ENCODE measurements at regions not wholly inside any gene's neighbourhood (a gene's known extent, or its start where the extent isn't known, plus 50 kb on each side); places are given as distances from the start of the nearest gene placed in this dataset.

- Histone ChIP-seq H3K36me3 (replicated peaks in 1 of 2; ENCODE audit: insufficient read depth in 1 of 2, low read depth in 2 of 2) (no peaks in the 10 kb centered on the region), H3K9me3 (no peaks in the 10 kb centered on the region), H3K27me3 (no peaks in the 10 kb centered on the region), H3K27ac (no peak overlapping the region), H3K4me3 (no peak overlapping the region), H3K4me1 (no peaks in the 10 kb centered on the region)
- no peak for ATAC-seq
- no peak for DNase-seq
- 86% methylated on average over 7 of the region's 7 CpGs for WGBS, 2 donors
- TF ChIP-seq, protein P1, sequence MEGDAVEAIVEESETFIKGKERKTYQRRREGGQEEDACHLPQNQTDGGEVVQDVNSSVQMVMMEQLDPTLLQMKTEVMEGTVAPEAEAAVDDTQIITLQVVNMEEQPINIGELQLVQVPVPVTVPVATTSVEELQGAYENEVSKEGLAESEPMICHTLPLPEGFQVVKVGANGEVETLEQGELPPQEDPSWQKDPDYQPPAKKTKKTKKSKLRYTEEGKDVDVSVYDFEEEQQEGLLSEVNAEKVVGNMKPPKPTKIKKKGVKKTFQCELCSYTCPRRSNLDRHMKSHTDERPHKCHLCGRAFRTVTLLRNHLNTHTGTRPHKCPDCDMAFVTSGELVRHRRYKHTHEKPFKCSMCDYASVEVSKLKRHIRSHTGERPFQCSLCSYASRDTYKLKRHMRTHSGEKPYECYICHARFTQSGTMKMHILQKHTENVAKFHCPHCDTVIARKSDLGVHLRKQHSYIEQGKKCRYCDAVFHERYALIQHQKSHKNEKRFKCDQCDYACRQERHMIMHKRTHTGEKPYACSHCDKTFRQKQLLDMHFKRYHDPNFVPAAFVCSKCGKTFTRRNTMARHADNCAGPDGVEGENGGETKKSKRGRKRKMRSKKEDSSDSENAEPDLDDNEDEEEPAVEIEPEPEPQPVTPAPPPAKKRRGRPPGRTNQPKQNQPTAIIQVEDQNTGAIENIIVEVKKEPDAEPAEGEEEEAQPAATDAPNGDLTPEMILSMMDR (IDR thresholded peaks at IDR 0.05): no peak
- no peak for TF ChIP-seq POLR2A (IDR thresholded peaks at IDR 0.05)
- intact Hi-C loops (cut with DNase I): no loop called here
Observed at GRCh38 chr4:185955151-185955770, 113.7 kb upstream of the TLR3 start.

- H3K9me3 ChIP-seq: no peaks in the 10 kb centered on the region
- WGBS, 2 donors: 79 to 87% methylated on average over 15 of the region's 15 CpGs
- ATAC-seq: no peak
- intact Hi-C loops (cut with DNase I): no loop called here
- H3K27me3 ChIP-seq: no peaks in the 10 kb centered on the region
- TF ChIP-seq POLR2A (IDR thresholded peaks at IDR 0.05): no peak
- TF ChIP-seq, protein P1 (IDR thresholded peaks at IDR 0.05): no peak
- no peaks in the 10 kb centered on the region for H3K36me3 ChIP-seq (replicated peaks in 1 of 2; ENCODE audit: insufficient read depth in 1 of 2, low read depth in 2 of 2)
- no peaks in the 10 kb centered on the region for H3K4me1 ChIP-seq
- H3K27ac ChIP-seq: no peak overlapping the region
- DNase-seq: no peak
- no peak overlapping the region for H3K4me3 ChIP-seq
Observed at GRCh38 chr4:185955826-185956543, 113.0 kb upstream of the TLR3 start.

- WGBS, 2 donors: 79% methylated on average over 4 of the region's 4 CpGs
- H3K36me3 ChIP-seq (replicated peaks in 1 of 2; ENCODE audit: insufficient read depth in 1 of 2, low read depth in 2 of 2): no peaks in the 10 kb centered on the region
Observed at GRCh38 chr4:185956544-185956940, 112.4 kb upstream of the TLR3 start.

DNA sequence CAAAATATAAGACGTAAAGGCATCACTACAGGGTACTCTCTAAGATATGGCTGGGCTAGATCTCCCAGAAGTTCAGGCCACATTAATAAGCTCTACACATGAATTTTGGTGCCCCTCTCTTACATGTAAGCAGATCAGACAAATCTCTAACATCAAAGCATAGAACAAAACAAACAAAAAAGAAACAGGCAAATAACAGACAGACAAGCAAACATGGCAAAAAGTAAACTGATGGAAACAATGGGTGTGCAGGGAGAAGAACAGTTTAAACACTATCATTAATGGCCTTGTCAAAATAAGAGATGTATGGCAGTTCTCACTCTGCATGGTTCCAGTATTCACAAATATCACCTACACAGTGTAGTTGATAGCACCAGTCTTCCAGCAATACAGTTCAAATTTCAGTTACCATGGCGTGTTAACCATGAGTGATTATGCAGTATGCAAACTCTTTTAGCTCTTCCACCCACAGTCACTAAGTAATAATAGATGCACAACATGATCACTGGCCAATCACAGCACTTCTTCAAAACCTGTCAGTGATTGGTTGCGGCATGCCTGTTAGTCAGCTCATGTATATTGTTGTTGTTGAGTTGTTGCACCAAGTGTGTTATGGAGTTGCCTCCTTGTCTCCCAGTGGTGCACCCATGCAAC, 110.7 kb upstream of the TLR3 start:
- no peak for TF ChIP-seq POLR2A (IDR thresholded peaks at IDR 0.05)
- TF ChIP-seq, protein P1 (IDR thresholded peaks at IDR 0.05): no peak
- Histone ChIP-seq H3K9me3 (no peaks in the 10 kb centered on the region), H3K4me3 (no peak overlapping the region), H3K27me3 (no peaks in the 10 kb centered on the region), H3K36me3 (replicated peaks in 1 of 2; ENCODE audit: insufficient read depth in 1 of 2, low read depth in 2 of 2) (no peaks in the 10 kb centered on the region), H3K27ac (no peak overlapping the region), H3K4me1 (no peaks in the 10 kb centered on the region)
- 89 to 95% methylated on average over 3 of the region's 3 CpGs for WGBS, 2 donors
- DNase-seq (no peak), ATAC-seq (no peak)
- intact Hi-C loops (cut with DNase I): no loop called here

More at GRCh38 chr4:185956544-185956940, 112.4 kb upstream of the TLR3 start:
- ATAC-seq: no peak
- intact Hi-C loops (cut with DNase I): no loop called here
- Histone ChIP-seq H3K9me3 (no peaks in the 10 kb centered on the region), H3K27ac (no peak overlapping the region), H3K27me3 (no peaks in the 10 kb centered on the region), H3K4me1 (no peaks in the 10 kb centered on the region), H3K4me3 (no peak overlapping the region)
- no peak for TF ChIP-seq POLR2A (IDR thresholded peaks at IDR 0.05)
- TF ChIP-seq, protein P1 (IDR thresholded peaks at IDR 0.05): no peak
- DNase-seq: no peak

Measured in body of pancreas (tissue), 4 donors.